Liver (tissue), 8 donors: ENCODE measurements at regions not wholly inside any gene's neighbourhood (a gene's known extent, or its start where the extent isn't known, plus 50 kb on each side); places are given as distances from the start of the nearest gene placed in this dataset.

ENCODE experiments used
- DNase-seq: peaks from one replicate; pipeline ENCODE4 v3.0.0-alpha.2; 2017; ENCODE audit warnings: low spot score
- H3K27ac ChIP-seq, 2 donors: one replicate each; pipeline ENCODE4 v1.7.0; 2013; ENCODE audit warnings: inconsistent platforms in 2 of 2, low read length in 2 of 2, control low read depth in 1 of 2, low read depth in 1 of 2, mild to moderate bottlenecking in 1 of 2
- H3K27me3 ChIP-seq, 4 donors: one replicate each; pipeline versions ENCODE4 v1.6.1 to v1.7.0; 2013; ENCODE audit warnings: low read length in 3 of 4, inconsistent platforms in 1 of 4, mild to moderate bottlenecking in 1 of 4, moderate library complexity in 1 of 4; ENCODE audit not compliant: control insufficient read depth in 4 of 4, insufficient read depth in 4 of 4
- H3K36me3 ChIP-seq, 4 donors: one replicate each; pipeline versions ENCODE4 v1.6.1 to v1.7.0; 2013; ENCODE audit warnings: low read length in 3 of 4, mild to moderate bottlenecking in 3 of 4, low read depth in 1 of 4, moderate library complexity in 1 of 4; ENCODE audit not compliant: control insufficient read depth in 4 of 4, insufficient read depth in 3 of 4
- H3K4me1 ChIP-seq, 4 donors: one replicate each; pipeline versions ENCODE4 v1.6.1 to v1.7.0; 2013; ENCODE audit warnings: low read length in 3 of 4, mild to moderate bottlenecking in 3 of 4, moderate library complexity in 1 of 4; ENCODE audit not compliant: control insufficient read depth in 4 of 4, insufficient read depth in 4 of 4
- H3K4me3 ChIP-seq, 3 donors: one replicate each; pipeline versions ENCODE4 v1.6.1 to v1.7.0; 2013; ENCODE audit warnings: low read length in 3 of 3, control low read depth in 1 of 3, low read depth in 1 of 3, mild to moderate bottlenecking in 1 of 3
- H3K9ac ChIP-seq, 2 donors: one replicate each; pipeline ENCODE4 v1.7.0; 2013; ENCODE audit warnings: low read length in 2 of 2, mild to moderate bottlenecking in 2 of 2, moderate library complexity in 2 of 2, control low read depth in 1 of 2, low read depth in 1 of 2
- H3K9me3 ChIP-seq, 4 donors: one replicate each; pipeline versions ENCODE4 v1.6.1 to v1.7.0; 2013; ENCODE audit warnings: low read length in 3 of 4; ENCODE audit not compliant: control insufficient read depth in 4 of 4
- EGR1 ChIP-seq, 2 donors: IDR thresholded peaks; 2 replicates each; pipeline ENCODE4 v1.6.1; 2016 to 2018; ENCODE audit warnings: antibody characterized with exemption in 2 of 2, low read depth in 2 of 2
- FOXA1 ChIP-seq: IDR thresholded peaks from 2 replicates; pipeline ENCODE4 v1.6.1; 2016; ENCODE audit warnings: antibody characterized with exemption
- FOXA2 ChIP-seq: IDR thresholded peaks from 2 replicates; pipeline ENCODE4 v1.6.1; 2016; ENCODE audit warnings: antibody characterized with exemption
- GABPA ChIP-seq, 2 donors: IDR thresholded peaks in 1 of 2; conservative IDR thresholded peaks in 1 of 2; 2 replicates each; pipeline ENCODE4 v1.6.1; 2016; ENCODE audit warnings: antibody characterized with exemption in 2 of 2, mild to moderate bottlenecking in 1 of 2, moderate library complexity in 1 of 2
- HNF4G ChIP-seq: IDR thresholded peaks from 2 replicates; pipeline ENCODE4 v1.6.1; 2016; ENCODE audit warnings: antibody characterized with exemption
- JUND ChIP-seq, 2 donors: IDR thresholded peaks; 2 replicates each; pipeline ENCODE4 v1.6.1; 2016; ENCODE audit warnings: antibody characterized with exemption in 2 of 2
- RAD21 ChIP-seq, 2 donors: IDR thresholded peaks; 2 replicates each; pipeline ENCODE4 v1.6.1; 2016; ENCODE audit warnings: antibody characterized with exemption in 2 of 2, mild to moderate bottlenecking in 2 of 2
- RXRA ChIP-seq, 2 donors: IDR thresholded peaks; 2 replicates each; pipeline ENCODE4 v1.6.1; 2017 to 2018; ENCODE audit warnings: antibody characterized with exemption in 2 of 2, mild to moderate bottlenecking in 1 of 2
- SP1 ChIP-seq: IDR thresholded peaks from 2 replicates; pipeline ENCODE4 v1.6.1; 2018; ENCODE audit warnings: antibody characterized with exemption, mild to moderate bottlenecking
- YY1 ChIP-seq: IDR thresholded peaks from 2 replicates; pipeline ENCODE4 v1.6.1; 2016; ENCODE audit warnings: antibody characterized with exemption, mild to moderate bottlenecking
- WGBS: extraction: QIAGEN DNeasy Blood & Tissue Kit; methylation state at CpG from one replicate; pipeline ENCODE4 v1.1.7; 2013; 5-methylcytosine and 5-hydroxymethylcytosine counted together
- TF ChIP-seq, protein P1 (sequence below): fragments of 150-350 bp; IDR thresholded peaks from 2 replicates; pipeline ENCODE4 v1.5.1; 2017; ENCODE audit warnings: improper control_type of control experiment, low read depth, low read length; ENCODE audit not compliant: missing input control
- TF ChIP-seq, protein P2 (sequence below): IDR thresholded peaks from 2 replicates; pipeline ENCODE4 v1.6.1; 2016; ENCODE audit warnings: antibody characterized with exemption
- TF ChIP-seq, protein P3 (sequence below): IDR thresholded peaks from 2 replicates; pipeline ENCODE4 v1.6.1; 2016; ENCODE audit warnings: antibody characterized with exemption
- TF ChIP-seq, protein P4 (sequence below): IDR thresholded peaks from 2 replicates; pipeline ENCODE4 v1.6.1; 2016; ENCODE audit warnings: antibody characterized with exemption
- TF ChIP-seq, protein P5 (sequence below): IDR thresholded peaks from 2 replicates; pipeline ENCODE4 v1.6.1; 2016; ENCODE audit warnings: antibody characterized with exemption, mild to moderate bottlenecking
- donor health status: healthy.
- donor health status: healthy.
- donor health status: healthy.
- donor health status: healthy.
- donor health status: healthy.

DNA sequence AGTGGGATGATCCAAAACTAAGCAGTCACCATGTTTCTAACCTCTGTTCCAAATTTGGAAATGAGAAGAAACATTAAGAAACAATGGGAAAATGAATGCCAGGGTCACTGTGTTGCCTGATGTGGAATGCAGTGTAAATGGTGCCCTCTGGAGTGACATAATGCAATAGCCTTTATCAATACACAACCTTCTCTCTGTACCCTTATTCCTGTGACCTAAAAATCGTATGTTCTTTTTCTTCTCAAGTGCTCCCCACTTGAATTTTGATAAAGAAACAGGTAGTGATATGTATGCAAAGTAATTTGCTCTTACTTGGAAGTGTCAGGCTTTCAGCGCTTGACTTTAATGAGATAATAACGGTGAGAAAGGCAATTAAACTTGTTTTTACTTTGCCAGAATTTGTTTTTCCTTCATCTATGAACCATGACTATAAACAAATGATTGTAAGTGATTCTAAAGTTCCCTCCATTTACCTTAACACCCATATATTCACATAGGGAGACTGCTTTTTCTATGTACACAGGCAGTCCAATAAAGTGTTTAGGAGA lies 145.8 kb upstream of the THRB start (continued):
- TF ChIP-seq, protein P1, sequence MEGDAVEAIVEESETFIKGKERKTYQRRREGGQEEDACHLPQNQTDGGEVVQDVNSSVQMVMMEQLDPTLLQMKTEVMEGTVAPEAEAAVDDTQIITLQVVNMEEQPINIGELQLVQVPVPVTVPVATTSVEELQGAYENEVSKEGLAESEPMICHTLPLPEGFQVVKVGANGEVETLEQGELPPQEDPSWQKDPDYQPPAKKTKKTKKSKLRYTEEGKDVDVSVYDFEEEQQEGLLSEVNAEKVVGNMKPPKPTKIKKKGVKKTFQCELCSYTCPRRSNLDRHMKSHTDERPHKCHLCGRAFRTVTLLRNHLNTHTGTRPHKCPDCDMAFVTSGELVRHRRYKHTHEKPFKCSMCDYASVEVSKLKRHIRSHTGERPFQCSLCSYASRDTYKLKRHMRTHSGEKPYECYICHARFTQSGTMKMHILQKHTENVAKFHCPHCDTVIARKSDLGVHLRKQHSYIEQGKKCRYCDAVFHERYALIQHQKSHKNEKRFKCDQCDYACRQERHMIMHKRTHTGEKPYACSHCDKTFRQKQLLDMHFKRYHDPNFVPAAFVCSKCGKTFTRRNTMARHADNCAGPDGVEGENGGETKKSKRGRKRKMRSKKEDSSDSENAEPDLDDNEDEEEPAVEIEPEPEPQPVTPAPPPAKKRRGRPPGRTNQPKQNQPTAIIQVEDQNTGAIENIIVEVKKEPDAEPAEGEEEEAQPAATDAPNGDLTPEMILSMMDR, result peak; percentile 71
- TF ChIP-seq, protein P2, sequence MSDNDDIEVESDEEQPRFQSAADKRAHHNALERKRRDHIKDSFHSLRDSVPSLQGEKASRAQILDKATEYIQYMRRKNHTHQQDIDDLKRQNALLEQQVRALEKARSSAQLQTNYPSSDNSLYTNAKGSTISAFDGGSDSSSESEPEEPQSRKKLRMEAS, result no peak

DNA sequence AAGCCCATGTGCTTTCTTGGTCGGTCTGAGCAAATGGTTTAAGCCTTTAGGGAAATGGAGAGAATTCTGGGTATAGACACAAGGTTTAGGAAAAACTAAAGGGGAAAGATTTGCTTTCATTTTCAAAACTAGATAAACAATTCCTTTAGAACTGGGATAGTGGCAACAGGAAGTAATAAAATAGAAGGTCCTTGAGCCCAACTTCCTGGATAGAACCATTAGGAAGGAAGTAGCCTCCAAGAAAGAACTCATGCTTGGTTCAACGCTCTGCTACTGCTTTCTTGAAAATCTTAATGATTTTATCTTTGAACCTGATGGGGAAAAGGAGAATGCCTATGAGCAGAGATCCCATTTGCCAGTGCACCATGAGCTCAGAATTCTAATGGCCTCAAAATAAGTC lies 147.0 kb upstream of the THRB start:
- TF ChIP-seq SP1 (no peak), HNF4G (no peak), EGR1 (IDR thresholded peaks at IDR 0.05; ENCODE audit: low read depth in 2 of 2) (no peak), JUND (IDR thresholded peaks at IDR 0.05) (no peak), FOXA1 (no peak), YY1 (no peak)
- TF ChIP-seq, protein P3, sequence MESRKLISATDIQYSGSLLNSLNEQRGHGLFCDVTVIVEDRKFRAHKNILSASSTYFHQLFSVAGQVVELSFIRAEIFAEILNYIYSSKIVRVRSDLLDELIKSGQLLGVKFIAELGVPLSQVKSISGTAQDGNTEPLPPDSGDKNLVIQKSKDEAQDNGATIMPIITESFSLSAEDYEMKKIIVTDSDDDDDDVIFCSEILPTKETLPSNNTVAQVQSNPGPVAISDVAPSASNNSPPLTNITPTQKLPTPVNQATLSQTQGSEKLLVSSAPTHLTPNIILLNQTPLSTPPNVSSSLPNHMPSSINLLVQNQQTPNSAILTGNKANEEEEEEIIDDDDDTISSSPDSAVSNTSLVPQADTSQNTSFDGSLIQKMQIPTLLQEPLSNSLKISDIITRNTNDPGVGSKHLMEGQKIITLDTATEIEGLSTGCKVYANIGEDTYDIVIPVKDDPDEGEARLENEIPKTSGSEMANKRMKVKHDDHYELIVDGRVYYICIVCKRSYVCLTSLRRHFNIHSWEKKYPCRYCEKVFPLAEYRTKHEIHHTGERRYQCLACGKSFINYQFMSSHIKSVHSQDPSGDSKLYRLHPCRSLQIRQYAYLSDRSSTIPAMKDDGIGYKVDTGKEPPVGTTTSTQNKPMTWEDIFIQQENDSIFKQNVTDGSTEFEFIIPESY, result no peak
- TF ChIP-seq, protein P4, sequence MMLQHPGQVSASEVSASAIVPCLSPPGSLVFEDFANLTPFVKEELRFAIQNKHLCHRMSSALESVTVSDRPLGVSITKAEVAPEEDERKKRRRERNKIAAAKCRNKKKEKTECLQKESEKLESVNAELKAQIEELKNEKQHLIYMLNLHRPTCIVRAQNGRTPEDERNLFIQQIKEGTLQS, result no peak
- no peak overlapping the region for H3K4me3 ChIP-seq
- no peak for DNase-seq
- WGBS, result 65% methylated on average over 2 of the region's 2 CpGs
- no peak overlapping the region for H3K9ac ChIP-seq
- H3K27me3 ChIP-seq, result no peaks in the 10 kb centered on the region
- peaks cover 0 to 5% (median 1%) of the 10 kb centered on the region in 4 donors for H3K4me1 ChIP-seq
- no peak overlapping the region for H3K27ac ChIP-seq
- H3K9me3 ChIP-seq, result no peaks in the 10 kb centered on the region
- no peaks in the 10 kb centered on the region for H3K36me3 ChIP-seq

DNA sequence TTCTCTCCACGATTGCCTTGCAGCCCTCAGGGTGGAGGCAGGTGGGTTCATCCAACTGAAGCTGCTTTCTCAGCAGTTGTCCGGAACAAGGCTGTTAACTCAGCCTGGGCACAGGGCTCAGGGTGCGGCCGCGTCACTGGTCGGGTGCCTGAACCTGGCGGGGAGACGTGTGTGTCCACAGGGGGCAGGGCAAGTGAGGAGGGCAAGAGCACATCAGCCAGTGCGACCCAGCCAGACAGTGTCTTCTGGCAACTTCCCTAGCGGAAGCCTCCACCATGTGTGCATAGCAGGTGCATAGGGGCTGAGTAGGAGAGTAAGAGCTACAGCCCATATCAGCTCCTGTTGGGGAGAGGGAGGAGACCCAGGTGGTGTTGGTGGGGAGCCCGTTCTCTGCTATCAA lies 150.4 kb upstream of the THRB start:
- H3K9me3 ChIP-seq, result no peaks in the 10 kb centered on the region
- TF ChIP-seq, protein P3, result no peak
- TF ChIP-seq RXRA (IDR thresholded peaks at IDR 0.05) (no peak), JUND (IDR thresholded peaks at IDR 0.05) (no peak), FOXA2 (no peak), GABPA (IDR thresholded peaks at IDR 0.05 in 1 of 2, conservative IDR thresholded peaks at IDR 0.05 in 1 of 2) (no peak), EGR1 (IDR thresholded peaks at IDR 0.05; ENCODE audit: low read depth in 2 of 2) (no peak), HNF4G (no peak), RAD21 (IDR thresholded peaks at IDR 0.05) (no peak)
- TF ChIP-seq, protein P5, sequence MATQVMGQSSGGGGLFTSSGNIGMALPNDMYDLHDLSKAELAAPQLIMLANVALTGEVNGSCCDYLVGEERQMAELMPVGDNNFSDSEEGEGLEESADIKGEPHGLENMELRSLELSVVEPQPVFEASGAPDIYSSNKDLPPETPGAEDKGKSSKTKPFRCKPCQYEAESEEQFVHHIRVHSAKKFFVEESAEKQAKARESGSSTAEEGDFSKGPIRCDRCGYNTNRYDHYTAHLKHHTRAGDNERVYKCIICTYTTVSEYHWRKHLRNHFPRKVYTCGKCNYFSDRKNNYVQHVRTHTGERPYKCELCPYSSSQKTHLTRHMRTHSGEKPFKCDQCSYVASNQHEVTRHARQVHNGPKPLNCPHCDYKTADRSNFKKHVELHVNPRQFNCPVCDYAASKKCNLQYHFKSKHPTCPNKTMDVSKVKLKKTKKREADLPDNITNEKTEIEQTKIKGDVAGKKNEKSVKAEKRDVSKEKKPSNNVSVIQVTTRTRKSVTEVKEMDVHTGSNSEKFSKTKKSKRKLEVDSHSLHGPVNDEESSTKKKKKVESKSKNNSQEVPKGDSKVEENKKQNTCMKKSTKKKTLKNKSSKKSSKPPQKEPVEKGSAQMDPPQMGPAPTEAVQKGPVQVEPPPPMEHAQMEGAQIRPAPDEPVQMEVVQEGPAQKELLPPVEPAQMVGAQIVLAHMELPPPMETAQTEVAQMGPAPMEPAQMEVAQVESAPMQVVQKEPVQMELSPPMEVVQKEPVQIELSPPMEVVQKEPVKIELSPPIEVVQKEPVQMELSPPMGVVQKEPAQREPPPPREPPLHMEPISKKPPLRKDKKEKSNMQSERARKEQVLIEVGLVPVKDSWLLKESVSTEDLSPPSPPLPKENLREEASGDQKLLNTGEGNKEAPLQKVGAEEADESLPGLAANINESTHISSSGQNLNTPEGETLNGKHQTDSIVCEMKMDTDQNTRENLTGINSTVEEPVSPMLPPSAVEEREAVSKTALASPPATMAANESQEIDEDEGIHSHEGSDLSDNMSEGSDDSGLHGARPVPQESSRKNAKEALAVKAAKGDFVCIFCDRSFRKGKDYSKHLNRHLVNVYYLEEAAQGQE, result no peak
- TF ChIP-seq, protein P2, result no peak
- H3K4me3 ChIP-seq, result no peak overlapping the region
- no peaks in the 10 kb centered on the region for H3K36me3 ChIP-seq
- no peak overlapping the region for H3K27ac ChIP-seq
- H3K9ac ChIP-seq, result no peak overlapping the region
- 94% methylated on average over 11 of the region's 11 CpGs for WGBS
- no peaks in the 10 kb centered on the region for H3K27me3 ChIP-seq
- H3K4me1 ChIP-seq, result peaks cover 0 to 5% (median 1%) of the 10 kb centered on the region in 4 donors
- DNase-seq, result no peak
